ENCODE measurements at regions not wholly inside any gene's neighbourhood (a gene's known extent, or its start where the extent isn't known, plus 50 kb on each side); places are given as distances from the start of the nearest gene placed in this dataset.
"Not testable (repeated sequence)": the region's sequence is repeated elsewhere in the genome, so short reads cannot be mapped to it uniquely, and the experiment has no call there.

DNA sequence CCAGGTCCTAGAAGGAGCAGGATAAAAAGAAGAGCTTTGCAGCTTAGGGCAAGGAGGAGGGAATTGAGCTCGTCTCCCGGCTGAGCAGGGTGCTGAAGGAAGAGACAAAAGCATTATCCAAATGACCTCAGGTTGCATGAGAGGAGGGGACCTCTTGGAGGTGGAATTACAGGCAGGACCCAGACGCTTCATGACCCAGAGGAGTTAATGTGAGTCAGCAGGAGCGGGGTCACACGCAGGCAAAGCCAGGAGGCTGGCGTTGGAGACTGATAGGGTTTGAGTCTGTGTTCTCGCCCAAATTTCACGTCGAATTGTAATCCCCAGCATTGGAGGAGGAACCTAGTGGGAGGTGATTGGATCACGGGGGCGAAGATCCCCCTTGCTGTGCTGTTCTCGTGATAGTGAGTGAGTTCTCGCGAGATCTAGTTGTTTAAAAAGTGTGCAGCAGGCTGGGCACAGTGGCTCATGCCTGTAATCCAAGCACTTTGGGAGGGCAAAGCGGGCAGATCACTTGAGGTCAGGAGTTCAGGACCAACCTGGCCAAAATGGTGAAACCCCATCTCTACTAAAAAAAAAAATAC lies 63.7 kb upstream of the AUTS2 start:
- Histone ChIP-seq H3K9me3 (no peaks in the 10 kb centered on the region), H3K4me1 (no peaks in the 10 kb centered on the region), H3K36me3 (no peaks in the 10 kb centered on the region), H3K4me3 (no peak overlapping the region), H3K27ac (no peak overlapping the region), H3K27me3 (no peaks in the 10 kb centered on the region)
- TF ChIP-seq, protein P1, sequence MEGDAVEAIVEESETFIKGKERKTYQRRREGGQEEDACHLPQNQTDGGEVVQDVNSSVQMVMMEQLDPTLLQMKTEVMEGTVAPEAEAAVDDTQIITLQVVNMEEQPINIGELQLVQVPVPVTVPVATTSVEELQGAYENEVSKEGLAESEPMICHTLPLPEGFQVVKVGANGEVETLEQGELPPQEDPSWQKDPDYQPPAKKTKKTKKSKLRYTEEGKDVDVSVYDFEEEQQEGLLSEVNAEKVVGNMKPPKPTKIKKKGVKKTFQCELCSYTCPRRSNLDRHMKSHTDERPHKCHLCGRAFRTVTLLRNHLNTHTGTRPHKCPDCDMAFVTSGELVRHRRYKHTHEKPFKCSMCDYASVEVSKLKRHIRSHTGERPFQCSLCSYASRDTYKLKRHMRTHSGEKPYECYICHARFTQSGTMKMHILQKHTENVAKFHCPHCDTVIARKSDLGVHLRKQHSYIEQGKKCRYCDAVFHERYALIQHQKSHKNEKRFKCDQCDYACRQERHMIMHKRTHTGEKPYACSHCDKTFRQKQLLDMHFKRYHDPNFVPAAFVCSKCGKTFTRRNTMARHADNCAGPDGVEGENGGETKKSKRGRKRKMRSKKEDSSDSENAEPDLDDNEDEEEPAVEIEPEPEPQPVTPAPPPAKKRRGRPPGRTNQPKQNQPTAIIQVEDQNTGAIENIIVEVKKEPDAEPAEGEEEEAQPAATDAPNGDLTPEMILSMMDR (IDR thresholded peaks at IDR 0.05), result no peak
- TF ChIP-seq POLR2A (IDR thresholded peaks at IDR 0.05), result no peak
- intact Hi-C loops (cut with DNase I), result no loop called here
- 42% methylated on average over 12 of the region's 15 CpGs for WGBS (ENCODE audit: insufficient coverage, low coverage, low lambda C conversion rate, missing lambda C conversion rate)
- ATAC-seq, result no peak
- DNase-seq, result no peak

DNA sequence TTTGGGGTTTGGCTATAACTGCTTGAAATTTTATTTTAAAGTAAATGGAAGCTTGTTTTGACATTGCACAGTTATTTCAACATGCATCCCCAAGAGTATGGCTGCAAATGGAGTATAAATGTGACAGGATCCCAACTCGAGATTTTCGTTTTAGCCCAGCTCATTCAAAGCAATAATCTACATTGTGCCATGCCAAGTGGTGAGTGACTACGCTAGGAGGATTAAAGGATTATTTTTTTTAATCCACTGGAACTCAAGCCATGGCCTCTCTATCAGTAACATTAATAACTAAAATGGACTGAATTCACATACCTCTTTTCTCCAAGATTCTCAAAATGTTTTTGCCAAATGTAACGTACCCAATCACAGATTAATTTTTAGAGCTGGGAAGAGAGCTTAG lies 60.6 kb upstream of the AUTS2 start:
- H3K27ac ChIP-seq, result no peak overlapping the region
- no peaks in the 10 kb centered on the region for H3K4me1 ChIP-seq
- H3K36me3 ChIP-seq, result no peaks in the 10 kb centered on the region
- intact Hi-C loops (cut with DNase I), result no loop called here
- H3K4me3 ChIP-seq, result no peak overlapping the region
- H3K27me3 ChIP-seq, result no peaks in the 10 kb centered on the region
- no peak for ATAC-seq
- TF ChIP-seq POLR2A (IDR thresholded peaks at IDR 0.05), result no peak
- TF ChIP-seq, protein P1 (IDR thresholded peaks at IDR 0.05), result no peak
- no peaks in the 10 kb centered on the region for H3K9me3 ChIP-seq
- DNase-seq, result no peak
- WGBS (ENCODE audit: insufficient coverage, low coverage, low lambda C conversion rate, missing lambda C conversion rate), result 74% methylated on average over 4 of the region's 4 CpGs

DNA sequence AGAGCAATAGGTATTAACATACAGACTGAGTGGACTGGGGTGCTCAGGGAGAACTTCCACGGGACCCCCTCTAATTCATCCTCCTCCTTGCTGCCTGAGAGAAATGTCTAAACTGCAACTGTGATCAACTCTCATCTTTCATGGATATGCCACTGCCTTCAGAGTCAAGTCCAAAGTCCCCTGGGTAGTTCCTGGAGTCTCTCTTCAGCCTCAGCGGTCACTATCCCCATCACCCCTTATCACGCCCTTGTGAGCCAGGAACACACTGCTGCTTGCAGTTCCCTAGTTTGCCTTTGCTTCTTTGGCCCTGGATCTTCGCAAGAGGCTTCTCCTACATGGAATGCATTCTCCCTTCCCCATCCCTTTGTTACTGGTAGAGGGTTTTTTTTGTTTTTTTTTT lies 58.7 kb upstream of the AUTS2 start:
- intact Hi-C loops (cut with DNase I), result no loop called here
- ATAC-seq, result no peak
- Histone ChIP-seq H3K36me3 (no peaks in the 10 kb centered on the region), H3K4me3 (no peak overlapping the region), H3K9me3 (no peaks in the 10 kb centered on the region), H3K27me3 (no peaks in the 10 kb centered on the region), H3K27ac (no peak overlapping the region), H3K4me1 (no peaks in the 10 kb centered on the region)
- 65% methylated on average over 4 of the region's 4 CpGs for WGBS (ENCODE audit: insufficient coverage, low coverage, low lambda C conversion rate, missing lambda C conversion rate)
- no peak for DNase-seq
- no peak for TF ChIP-seq POLR2A (IDR thresholded peaks at IDR 0.05)
- TF ChIP-seq, protein P1 (IDR thresholded peaks at IDR 0.05), result no peak

DNA sequence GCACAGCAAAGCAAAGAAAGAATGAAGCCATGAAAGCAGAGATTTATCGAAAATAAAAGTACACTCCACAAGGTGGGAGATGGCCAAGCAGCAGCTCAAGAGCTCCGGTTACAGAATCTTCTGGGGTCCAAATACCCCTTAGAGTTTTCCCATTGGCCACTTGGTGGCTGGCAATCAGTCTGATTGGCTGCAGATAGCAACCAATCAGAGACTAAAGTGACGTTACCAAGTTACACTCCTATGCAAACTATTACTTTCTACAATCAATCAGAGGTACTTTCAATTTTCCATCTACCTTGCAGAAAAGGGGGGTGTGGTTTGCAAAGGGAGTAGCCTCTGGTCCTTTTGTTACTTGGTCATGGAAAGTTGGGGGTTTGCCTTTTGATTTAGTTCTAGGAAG lies 58.0 kb upstream of the AUTS2 start:
- intact Hi-C loops (cut with DNase I), result no loop called here
- no peak overlapping the region for H3K4me3 ChIP-seq
- no peaks in the 10 kb centered on the region for H3K36me3 ChIP-seq
- no peak overlapping the region for H3K27ac ChIP-seq
- no peaks in the 10 kb centered on the region for H3K9me3 ChIP-seq
- 74% methylated on average over 3 of the region's 3 CpGs for whole genome bisulfite sequencing (ENCODE audit: insufficient coverage, low coverage, low lambda C conversion rate, missing lambda C conversion rate)
- H3K27me3 ChIP-seq, result no peaks in the 10 kb centered on the region
- ATAC-seq (no peak), DNase-seq (no peak)
- TF ChIP-seq POLR2A (IDR thresholded peaks at IDR 0.05), result no peak
- TF ChIP-seq, protein P1 (IDR thresholded peaks at IDR 0.05), result no peak
- no peaks in the 10 kb centered on the region for H3K4me1 ChIP-seq

DNA sequence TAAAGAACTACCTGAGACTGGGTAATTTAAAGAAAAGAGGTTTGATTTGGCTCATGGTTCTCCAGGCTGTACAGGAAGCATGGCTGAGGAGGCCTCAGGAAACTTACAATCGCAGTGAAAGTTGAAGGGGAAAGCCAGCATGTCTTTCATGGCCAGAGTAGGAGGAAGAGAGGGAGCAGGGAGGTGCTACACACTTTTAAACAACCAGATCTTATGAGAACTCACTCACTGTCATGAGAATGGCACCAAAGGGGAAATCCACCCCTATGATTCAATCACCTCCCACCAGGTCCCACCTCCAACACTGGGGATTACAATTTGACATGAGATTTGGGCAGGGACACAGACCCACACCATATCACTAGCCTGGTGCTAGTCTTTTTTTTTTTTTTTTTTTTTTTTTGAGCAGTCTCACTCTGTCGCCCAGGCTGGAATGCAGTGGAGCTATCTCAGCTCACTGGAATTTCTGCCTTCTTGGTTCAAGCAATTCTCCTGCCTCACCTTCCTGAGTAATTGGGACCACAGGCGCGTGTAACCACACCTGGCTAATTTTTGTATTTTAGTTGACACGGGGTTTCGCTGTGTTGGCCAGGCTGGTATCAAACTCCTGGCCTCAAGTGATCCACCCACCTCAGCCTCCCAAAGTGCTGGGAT lies 56.4 kb upstream of the AUTS2 start:
- 85% methylated on average over 4 of the region's 6 CpGs for WGBS (ENCODE audit: insufficient coverage, low coverage, low lambda C conversion rate, missing lambda C conversion rate)
- H3K27me3 ChIP-seq; intact Hi-C loops (cut with DNase I); ATAC-seq; DNase-seq; H3K36me3 ChIP-seq; H3K4me1 ChIP-seq; H3K9me3 ChIP-seq; H3K27ac ChIP-seq; H3K4me3 ChIP-seq: not testable (repeated sequence)
